ENCODE measurements at regions not wholly inside any gene's neighbourhood (a gene's known extent, or its start where the extent isn't known, plus 50 kb on each side); places are given as distances from the start of the nearest gene placed in this dataset.
"Not testable (repeated sequence)": the region's sequence is repeated elsewhere in the genome, so short reads cannot be mapped to it uniquely, and the experiment has no call there.

GRCh38 chr9:66152406-66152805, 415.5 kb downstream of the FOXD4L4 start:
- DNase-seq; H3K27ac ChIP-seq; in situ Hi-C loops (cut with HindIII; ENCODE audit: low pct_ligation_motif_present, low sequenced_read_pairs); H3K27me3 ChIP-seq (replicated peaks); H3K36me3 ChIP-seq (replicated peaks); H3K4me3 ChIP-seq (ENCODE audit: low read depth, low read length): not testable (repeated sequence)

DNA sequence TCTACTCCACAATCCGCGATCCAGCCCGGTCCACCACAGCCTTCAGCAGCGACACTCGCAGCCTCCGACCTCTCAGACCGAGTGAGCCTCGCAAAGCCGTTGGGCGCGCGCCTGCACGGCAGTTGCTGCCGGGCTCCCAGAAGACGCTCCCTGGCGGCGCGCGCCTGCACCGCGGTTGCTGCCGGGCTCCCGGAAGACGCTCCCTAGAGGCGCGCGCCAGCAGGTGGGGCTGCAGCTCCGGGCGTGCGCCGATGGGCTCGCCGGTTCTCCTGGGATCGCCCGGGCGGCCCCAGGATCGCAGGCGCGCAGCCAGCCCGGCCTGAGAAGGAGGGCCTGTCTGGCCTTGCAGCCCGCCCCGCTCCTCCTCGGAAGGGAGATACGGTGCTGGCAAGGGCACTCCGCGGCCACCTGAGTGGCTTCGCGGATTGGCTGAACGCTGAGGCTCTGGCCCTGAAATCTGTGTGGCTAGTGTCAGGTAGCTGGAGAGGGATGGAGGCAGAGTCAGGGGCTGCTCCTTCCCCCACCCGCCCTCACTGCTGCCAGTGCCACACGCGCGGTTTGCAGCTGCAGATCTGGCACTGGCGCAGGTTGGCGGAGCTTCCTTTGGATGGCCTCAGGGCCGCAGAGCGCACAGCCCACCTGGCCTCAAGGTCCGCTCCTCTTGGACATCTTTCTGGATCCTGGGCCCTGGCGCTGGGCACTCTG, 416.2 kb downstream of the FOXD4L4 start:
- H3K27me3 ChIP-seq (replicated peaks); in situ Hi-C loops (cut with HindIII; ENCODE audit: low pct_ligation_motif_present, low sequenced_read_pairs); H3K36me3 ChIP-seq (replicated peaks); H3K27ac ChIP-seq: not testable (repeated sequence)
- TF ChIP-seq, protein P1, sequence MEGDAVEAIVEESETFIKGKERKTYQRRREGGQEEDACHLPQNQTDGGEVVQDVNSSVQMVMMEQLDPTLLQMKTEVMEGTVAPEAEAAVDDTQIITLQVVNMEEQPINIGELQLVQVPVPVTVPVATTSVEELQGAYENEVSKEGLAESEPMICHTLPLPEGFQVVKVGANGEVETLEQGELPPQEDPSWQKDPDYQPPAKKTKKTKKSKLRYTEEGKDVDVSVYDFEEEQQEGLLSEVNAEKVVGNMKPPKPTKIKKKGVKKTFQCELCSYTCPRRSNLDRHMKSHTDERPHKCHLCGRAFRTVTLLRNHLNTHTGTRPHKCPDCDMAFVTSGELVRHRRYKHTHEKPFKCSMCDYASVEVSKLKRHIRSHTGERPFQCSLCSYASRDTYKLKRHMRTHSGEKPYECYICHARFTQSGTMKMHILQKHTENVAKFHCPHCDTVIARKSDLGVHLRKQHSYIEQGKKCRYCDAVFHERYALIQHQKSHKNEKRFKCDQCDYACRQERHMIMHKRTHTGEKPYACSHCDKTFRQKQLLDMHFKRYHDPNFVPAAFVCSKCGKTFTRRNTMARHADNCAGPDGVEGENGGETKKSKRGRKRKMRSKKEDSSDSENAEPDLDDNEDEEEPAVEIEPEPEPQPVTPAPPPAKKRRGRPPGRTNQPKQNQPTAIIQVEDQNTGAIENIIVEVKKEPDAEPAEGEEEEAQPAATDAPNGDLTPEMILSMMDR (IDR thresholded peaks at IDR 0.05; ENCODE audit: low read depth, low read length, missing control alignments): peak; percentile 39
- peak overlapping the region; percentile 41 for H3K4me3 ChIP-seq (ENCODE audit: low read depth, low read length)
- peak; percentile 5 for DNase-seq

DNA sequence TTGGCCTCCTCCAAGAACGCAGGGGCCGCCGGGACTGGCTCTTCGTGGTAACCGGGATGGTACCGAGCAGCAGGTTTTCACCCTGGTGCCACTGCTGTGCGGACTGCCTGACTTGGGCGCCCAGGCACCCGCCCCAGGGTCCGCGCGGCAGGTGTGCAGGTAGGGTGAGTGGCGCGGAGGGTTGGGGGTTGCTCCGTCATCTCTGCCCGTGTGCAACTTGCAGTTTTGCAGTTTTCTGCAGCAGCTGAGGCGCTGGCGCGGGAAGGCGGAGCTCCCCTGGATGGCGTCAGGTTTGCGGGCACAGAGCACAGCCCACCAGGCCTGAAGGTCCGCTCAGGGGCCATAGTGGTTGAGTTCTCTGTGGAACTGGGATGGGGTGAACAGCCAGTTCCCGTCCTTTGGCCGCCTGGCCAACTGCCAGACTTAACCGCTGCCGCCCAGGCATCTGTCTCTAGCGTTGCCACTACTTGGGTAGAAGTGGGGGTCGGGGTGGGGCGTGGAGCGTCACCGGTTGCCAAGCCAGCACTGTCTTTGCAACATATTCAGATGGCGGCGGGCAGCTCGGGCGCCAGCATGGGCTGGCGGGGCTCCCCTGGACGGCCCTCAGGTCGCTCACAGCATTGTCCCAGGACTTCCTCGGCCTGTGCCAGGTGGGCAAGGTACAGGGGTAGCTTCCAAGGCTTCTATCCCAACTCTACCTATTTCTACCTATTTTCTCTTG, 417.2 kb downstream of the FOXD4L4 start:
- H3K27me3 ChIP-seq (replicated peaks); H3K4me3 ChIP-seq (ENCODE audit: low read depth, low read length); H3K36me3 ChIP-seq (replicated peaks); in situ Hi-C loops (cut with HindIII; ENCODE audit: low pct_ligation_motif_present, low sequenced_read_pairs); DNase-seq; H3K27ac ChIP-seq: not testable (repeated sequence)

GRCh38 chr9:66182316-66182715, 445.4 kb downstream of the FOXD4L4 start:
- H3K27me3 ChIP-seq (replicated peaks); H3K36me3 ChIP-seq (replicated peaks); H3K4me3 ChIP-seq (ENCODE audit: low read depth, low read length); H3K27ac ChIP-seq; DNase-seq; in situ Hi-C loops (cut with HindIII; ENCODE audit: low pct_ligation_motif_present, low sequenced_read_pairs): not testable (repeated sequence)

- H3K27ac ChIP-seq; in situ Hi-C loops (cut with HindIII; ENCODE audit: low pct_ligation_motif_present, low sequenced_read_pairs); H3K4me3 ChIP-seq (ENCODE audit: low read depth, low read length); DNase-seq; H3K27me3 ChIP-seq (replicated peaks); H3K36me3 ChIP-seq (replicated peaks): not testable (repeated sequence)
These were observed 446.7 kb downstream of the FOXD4L4 start for GRCh38 chr9:66183648-66184047.

GRCh38 chr9:66197199-66197598, 460.3 kb downstream of the FOXD4L4 start:
- H3K4me3 ChIP-seq (ENCODE audit: low read depth, low read length); H3K27ac ChIP-seq; H3K36me3 ChIP-seq (replicated peaks); in situ Hi-C loops (cut with HindIII; ENCODE audit: low pct_ligation_motif_present, low sequenced_read_pairs); H3K27me3 ChIP-seq (replicated peaks); DNase-seq: not testable (repeated sequence)

DNA sequence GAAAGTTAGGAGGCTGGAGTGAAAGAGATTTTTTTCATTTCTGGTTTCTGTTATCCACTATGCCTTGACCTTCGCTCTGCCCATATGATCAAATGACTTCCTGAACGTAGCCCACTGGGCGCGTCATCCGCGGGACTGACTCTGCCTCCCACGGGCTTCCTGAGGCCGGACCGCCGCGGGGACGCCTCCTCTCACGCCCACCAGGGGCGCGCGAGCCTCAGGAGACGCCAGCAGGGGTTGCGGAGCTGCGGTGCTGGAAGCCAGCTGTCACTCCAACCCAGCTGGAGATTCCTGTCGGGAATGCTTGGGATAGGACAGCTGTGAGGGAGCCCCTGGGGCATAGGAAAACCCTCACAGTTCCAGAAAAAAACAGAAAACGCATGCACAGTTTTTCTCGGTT, 461.5 kb downstream of the FOXD4L4 start:
- H3K27ac ChIP-seq; in situ Hi-C loops (cut with HindIII; ENCODE audit: low pct_ligation_motif_present, low sequenced_read_pairs); H3K27me3 ChIP-seq (replicated peaks); H3K4me3 ChIP-seq (ENCODE audit: low read depth, low read length); H3K36me3 ChIP-seq (replicated peaks): not testable (repeated sequence)
- TF ChIP-seq, protein P1 (IDR thresholded peaks at IDR 0.05; ENCODE audit: low read depth, low read length, missing control alignments): peak; percentile 15
- peak; percentile 16 for DNase-seq

DNA sequence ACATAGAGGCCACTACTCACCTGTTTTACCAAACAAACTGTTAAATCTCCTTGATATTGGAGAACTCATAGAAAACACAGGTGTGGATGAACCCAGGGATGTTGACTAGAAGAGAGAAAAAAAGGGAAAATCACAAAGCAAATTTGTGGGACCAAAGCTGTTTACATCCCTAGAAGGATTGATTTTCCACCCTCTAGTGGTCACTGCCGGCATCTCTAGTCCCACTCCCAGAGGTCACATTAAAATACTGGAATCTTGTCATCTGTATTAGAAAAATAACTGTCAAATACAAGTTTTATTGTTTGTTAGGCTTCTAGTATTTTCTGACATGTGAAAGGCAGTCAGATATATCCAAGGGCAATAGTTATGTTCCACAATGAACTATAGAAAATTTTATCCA, 469.7 kb downstream of the FOXD4L4 start:
- DNase-seq; H3K4me3 ChIP-seq (ENCODE audit: low read depth, low read length); H3K36me3 ChIP-seq (replicated peaks); H3K27me3 ChIP-seq (replicated peaks); in situ Hi-C loops (cut with HindIII; ENCODE audit: low pct_ligation_motif_present, low sequenced_read_pairs); H3K27ac ChIP-seq: not testable (repeated sequence)

DNA sequence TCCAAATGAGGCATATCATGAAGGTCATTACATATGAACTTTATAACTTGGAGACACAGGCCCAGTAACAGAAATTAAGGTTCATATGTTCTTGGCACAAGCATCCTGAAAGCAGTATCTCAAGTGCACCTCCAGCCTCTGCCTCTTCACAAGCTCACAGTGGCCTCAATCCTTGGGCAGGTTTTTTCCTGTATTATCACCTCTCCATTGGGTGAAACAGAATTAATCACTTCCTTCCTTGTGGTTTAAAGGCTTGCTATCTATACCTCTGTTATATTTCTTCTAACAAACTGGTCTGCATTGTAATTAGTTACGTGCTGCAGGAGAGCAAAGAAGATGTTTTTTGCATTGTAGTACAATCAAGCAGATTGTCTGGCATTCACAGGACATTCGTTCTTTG, 471.0 kb downstream of the FOXD4L4 start:
- H3K27me3 ChIP-seq (replicated peaks); in situ Hi-C loops (cut with HindIII; ENCODE audit: low pct_ligation_motif_present, low sequenced_read_pairs); H3K4me3 ChIP-seq (ENCODE audit: low read depth, low read length); H3K27ac ChIP-seq; H3K36me3 ChIP-seq (replicated peaks); DNase-seq: not testable (repeated sequence)

DNA sequence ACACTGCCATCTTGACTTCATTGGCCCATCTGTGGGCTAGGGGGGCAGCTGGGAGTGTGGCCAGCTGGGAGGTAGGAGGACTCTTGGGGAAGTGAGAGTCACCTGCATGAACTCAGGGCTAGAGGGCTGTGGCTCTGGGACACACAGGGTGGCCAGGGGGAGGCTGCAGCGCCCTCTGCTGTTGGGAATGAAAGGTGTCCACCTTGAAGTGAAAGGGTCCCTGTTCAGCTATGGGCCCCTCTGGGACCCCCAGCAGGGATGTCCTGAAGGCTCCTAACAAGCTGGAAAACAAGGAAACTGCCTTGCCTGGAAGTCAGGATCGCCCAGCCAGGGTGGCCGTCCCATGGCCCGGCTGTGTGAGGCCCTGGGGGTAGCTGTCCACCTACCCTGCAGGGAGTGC, 507.8 kb downstream of the FOXD4L4 start:
- H3K27me3 ChIP-seq (replicated peaks); H3K27ac ChIP-seq; H3K36me3 ChIP-seq (replicated peaks); in situ Hi-C loops (cut with HindIII; ENCODE audit: low pct_ligation_motif_present, low sequenced_read_pairs); H3K4me3 ChIP-seq (ENCODE audit: low read depth, low read length); DNase-seq: not testable (repeated sequence)

DNA sequence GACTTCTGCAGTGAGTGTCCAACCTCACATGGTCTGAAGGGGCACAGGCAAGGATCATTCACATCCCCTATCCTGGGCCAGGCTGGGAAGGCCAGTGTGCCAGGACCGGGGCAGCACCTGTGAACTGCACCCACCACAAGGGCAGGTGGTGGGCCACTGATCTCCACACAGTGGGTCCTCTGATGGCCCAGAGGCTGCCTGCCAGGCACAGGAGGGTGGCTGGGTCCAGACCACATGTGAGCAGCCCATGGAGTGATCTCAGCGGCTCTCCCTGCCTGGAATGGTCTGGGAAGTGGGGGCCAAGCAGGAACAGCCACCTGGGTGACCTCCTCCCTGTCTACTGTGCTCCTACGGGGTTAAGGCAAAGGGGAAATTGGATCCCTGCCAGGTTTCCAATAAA, 508.5 kb downstream of the FOXD4L4 start:
- H3K4me3 ChIP-seq (ENCODE audit: low read depth, low read length); in situ Hi-C loops (cut with HindIII; ENCODE audit: low pct_ligation_motif_present, low sequenced_read_pairs); DNase-seq; H3K27me3 ChIP-seq (replicated peaks); H3K27ac ChIP-seq; H3K36me3 ChIP-seq (replicated peaks): not testable (repeated sequence)

GRCh38 chr9:66257581-66257980, 520.6 kb downstream of the FOXD4L4 start:
- H3K4me3 ChIP-seq (ENCODE audit: low read depth, low read length); in situ Hi-C loops (cut with HindIII; ENCODE audit: low pct_ligation_motif_present, low sequenced_read_pairs); DNase-seq; H3K36me3 ChIP-seq (replicated peaks); H3K27ac ChIP-seq; H3K27me3 ChIP-seq (replicated peaks): not testable (repeated sequence)

DNA sequence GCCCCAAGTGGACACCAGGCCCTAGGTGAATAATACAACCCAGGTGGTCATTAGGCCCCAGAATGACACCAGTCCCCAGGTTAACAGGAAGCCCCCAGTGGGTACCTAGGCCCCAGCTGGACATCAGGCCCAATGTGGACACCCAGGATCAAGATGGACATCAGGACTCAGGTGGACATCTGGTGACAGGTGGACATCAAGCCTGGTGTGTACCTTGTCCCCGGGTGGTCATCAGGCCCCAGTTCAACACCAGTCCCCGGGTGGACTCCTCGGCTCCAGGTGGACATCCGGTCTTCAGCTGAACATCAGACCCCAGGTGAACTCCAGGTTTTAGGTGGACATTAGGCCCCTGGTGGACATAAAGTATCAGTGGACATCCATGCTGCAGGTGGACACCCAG, 524.6 kb downstream of the FOXD4L4 start:
- in situ Hi-C loops (cut with HindIII; ENCODE audit: low pct_ligation_motif_present, low sequenced_read_pairs); H3K27ac ChIP-seq; H3K4me3 ChIP-seq (ENCODE audit: low read depth, low read length); DNase-seq; H3K27me3 ChIP-seq (replicated peaks); H3K36me3 ChIP-seq (replicated peaks): not testable (repeated sequence)
